SK-N-SH (cell line): ENCODE measurements at regions not wholly inside any gene's neighbourhood (a gene's known extent, or its start where the extent isn't known, plus 50 kb on each side); places are given as distances from the start of the nearest gene placed in this dataset.

ENCODE experiments used
- ELF1 ChIP-seq: IDR thresholded peaks from 2 replicates; pipeline ENCODE4 v1.4.0; 2012
- EZH2phosphoT487 ChIP-seq: fragments of 200-600 bp; sonication (generic); IDR thresholded peaks from 2 replicates; pipeline ENCODE4 v1.6.1; 2017; ENCODE audit warnings: low read depth, mixed run types, mild to moderate bottlenecking, antibody characterized with exemption, moderate library complexity, borderline replicate concordance
- FOXJ3 ChIP-seq: sonication (generic); formaldehyde crosslinking; IDR thresholded peaks from 2 replicates; pipeline ENCODE4 v1.5.1; 2020; ENCODE audit warnings: mild to moderate bottlenecking, missing genetic modification reagents
- MXI1 ChIP-seq: IDR thresholded peaks from 2 replicates; pipeline ENCODE4 v1.6.1; 2012; ENCODE audit warnings: mild to moderate bottlenecking, low read depth, low read length, improper control_type of control experiment
- POLR2AphosphoS5 ChIP-seq: IDR thresholded peaks from 2 replicates; pipeline ENCODE4 v1.6.1; 2012; ENCODE audit warnings: low read depth, low read length
- RXRA ChIP-seq: IDR thresholded peaks from 2 replicates; pipeline ENCODE4 v1.4.0; 2012; ENCODE audit warnings: low read depth, mild to moderate bottlenecking, borderline replicate concordance
- TAF1 ChIP-seq: IDR thresholded peaks from 2 replicates; pipeline ENCODE4 v1.6.1; 2012; ENCODE audit warnings: low read depth, mild to moderate bottlenecking, low read length, moderate library complexity, borderline replicate concordance
- TCF12 ChIP-seq: IDR thresholded peaks from 2 replicates; pipeline ENCODE4 v1.4.0; 2012
- TEAD4 ChIP-seq: IDR thresholded peaks from 2 replicates; pipeline ENCODE4 v1.4.0; 2012; ENCODE audit warnings: mild to moderate bottlenecking, borderline replicate concordance; ENCODE audit not compliant: insufficient read depth
- YY1 ChIP-seq: IDR thresholded peaks from 2 replicates; pipeline ENCODE4 v1.4.0; 2012; ENCODE audit warnings: low read depth, mild to moderate bottlenecking
- TF ChIP-seq, protein P1 (sequence below): fragments of 200-600 bp; sonication (generic); IDR thresholded peaks from 2 replicates; pipeline ENCODE4 v1.6.1; 2017; ENCODE audit warnings: antibody characterized with exemption, mild to moderate bottlenecking, moderate library complexity
- TF ChIP-seq, protein P2 (sequence below): IDR thresholded peaks from 2 replicates; pipeline ENCODE4 v1.6.1; 2012; ENCODE audit warnings: mild to moderate bottlenecking, low read depth, low read length, moderate library complexity
- TF ChIP-seq, protein P3 (sequence below): IDR thresholded peaks from 2 replicates; pipeline ENCODE4 v1.4.0; 2012; ENCODE audit warnings: low read depth

DNA sequence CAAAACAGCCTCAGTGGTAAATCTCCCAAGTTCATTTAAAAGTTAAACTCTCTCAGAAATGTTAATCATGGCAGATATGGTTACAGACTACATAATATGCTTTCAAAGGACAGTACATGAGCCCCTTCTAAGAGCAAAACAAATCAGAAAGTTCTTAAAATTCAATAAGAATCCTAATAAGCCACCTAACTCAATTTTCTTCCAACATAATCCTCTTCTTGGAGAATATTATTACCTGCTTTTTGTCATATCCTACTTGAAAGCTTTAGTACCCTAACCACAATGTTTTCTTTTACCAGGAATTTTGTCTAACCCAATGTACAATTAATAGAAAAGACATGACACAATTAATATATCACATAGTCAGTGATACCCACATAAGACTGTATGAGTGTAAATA lies 236.5 kb upstream of the ATP2B1 start:
- TF ChIP-seq TAF1: no peak
- TF ChIP-seq TCF12: no peak
- no peak for TF ChIP-seq POLR2AphosphoS5
- TF ChIP-seq MXI1: no peak
- TF ChIP-seq, protein P1, sequence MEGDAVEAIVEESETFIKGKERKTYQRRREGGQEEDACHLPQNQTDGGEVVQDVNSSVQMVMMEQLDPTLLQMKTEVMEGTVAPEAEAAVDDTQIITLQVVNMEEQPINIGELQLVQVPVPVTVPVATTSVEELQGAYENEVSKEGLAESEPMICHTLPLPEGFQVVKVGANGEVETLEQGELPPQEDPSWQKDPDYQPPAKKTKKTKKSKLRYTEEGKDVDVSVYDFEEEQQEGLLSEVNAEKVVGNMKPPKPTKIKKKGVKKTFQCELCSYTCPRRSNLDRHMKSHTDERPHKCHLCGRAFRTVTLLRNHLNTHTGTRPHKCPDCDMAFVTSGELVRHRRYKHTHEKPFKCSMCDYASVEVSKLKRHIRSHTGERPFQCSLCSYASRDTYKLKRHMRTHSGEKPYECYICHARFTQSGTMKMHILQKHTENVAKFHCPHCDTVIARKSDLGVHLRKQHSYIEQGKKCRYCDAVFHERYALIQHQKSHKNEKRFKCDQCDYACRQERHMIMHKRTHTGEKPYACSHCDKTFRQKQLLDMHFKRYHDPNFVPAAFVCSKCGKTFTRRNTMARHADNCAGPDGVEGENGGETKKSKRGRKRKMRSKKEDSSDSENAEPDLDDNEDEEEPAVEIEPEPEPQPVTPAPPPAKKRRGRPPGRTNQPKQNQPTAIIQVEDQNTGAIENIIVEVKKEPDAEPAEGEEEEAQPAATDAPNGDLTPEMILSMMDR: no peak
- TF ChIP-seq YY1: no peak
- TF ChIP-seq, protein P2, sequence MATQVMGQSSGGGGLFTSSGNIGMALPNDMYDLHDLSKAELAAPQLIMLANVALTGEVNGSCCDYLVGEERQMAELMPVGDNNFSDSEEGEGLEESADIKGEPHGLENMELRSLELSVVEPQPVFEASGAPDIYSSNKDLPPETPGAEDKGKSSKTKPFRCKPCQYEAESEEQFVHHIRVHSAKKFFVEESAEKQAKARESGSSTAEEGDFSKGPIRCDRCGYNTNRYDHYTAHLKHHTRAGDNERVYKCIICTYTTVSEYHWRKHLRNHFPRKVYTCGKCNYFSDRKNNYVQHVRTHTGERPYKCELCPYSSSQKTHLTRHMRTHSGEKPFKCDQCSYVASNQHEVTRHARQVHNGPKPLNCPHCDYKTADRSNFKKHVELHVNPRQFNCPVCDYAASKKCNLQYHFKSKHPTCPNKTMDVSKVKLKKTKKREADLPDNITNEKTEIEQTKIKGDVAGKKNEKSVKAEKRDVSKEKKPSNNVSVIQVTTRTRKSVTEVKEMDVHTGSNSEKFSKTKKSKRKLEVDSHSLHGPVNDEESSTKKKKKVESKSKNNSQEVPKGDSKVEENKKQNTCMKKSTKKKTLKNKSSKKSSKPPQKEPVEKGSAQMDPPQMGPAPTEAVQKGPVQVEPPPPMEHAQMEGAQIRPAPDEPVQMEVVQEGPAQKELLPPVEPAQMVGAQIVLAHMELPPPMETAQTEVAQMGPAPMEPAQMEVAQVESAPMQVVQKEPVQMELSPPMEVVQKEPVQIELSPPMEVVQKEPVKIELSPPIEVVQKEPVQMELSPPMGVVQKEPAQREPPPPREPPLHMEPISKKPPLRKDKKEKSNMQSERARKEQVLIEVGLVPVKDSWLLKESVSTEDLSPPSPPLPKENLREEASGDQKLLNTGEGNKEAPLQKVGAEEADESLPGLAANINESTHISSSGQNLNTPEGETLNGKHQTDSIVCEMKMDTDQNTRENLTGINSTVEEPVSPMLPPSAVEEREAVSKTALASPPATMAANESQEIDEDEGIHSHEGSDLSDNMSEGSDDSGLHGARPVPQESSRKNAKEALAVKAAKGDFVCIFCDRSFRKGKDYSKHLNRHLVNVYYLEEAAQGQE: no peak
- TF ChIP-seq EZH2phosphoT487: no peak
- TF ChIP-seq FOXJ3 (CRISPR knock-in tag): no peak
- TF ChIP-seq, protein P3, sequence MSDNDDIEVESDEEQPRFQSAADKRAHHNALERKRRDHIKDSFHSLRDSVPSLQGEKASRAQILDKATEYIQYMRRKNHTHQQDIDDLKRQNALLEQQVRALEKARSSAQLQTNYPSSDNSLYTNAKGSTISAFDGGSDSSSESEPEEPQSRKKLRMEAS: no peak
- TF ChIP-seq TEAD4: no peak
- no peak for TF ChIP-seq ELF1
- TF ChIP-seq RXRA: no peak
